NT2/D1 (cell line): ENCODE measurements at regions not wholly inside any gene's neighbourhood (a gene's known extent, or its start where the extent isn't known, plus 50 kb on each side); places are given as distances from the start of the nearest gene placed in this dataset.
"Not testable (repeated sequence)": the region's sequence is repeated elsewhere in the genome, so short reads cannot be mapped to it uniquely, and the experiment has no call there.

ENCODE experiments used
- SUZ12 ChIP-seq: IDR thresholded peaks from 2 replicates; pipeline ENCODE4 v1.6.1; 2011; ENCODE audit not compliant: insufficient read length, insufficient read depth; ENCODE audit errors: extremely low read depth
- YY1 ChIP-seq: IDR thresholded peaks from 2 replicates; pipeline ENCODE4 v1.6.1; 2011; ENCODE audit not compliant: insufficient read length, insufficient read depth
- ZNF274 ChIP-seq: IDR thresholded peaks from 2 replicates; pipeline ENCODE4 v1.6.1; 2011; ENCODE audit warnings: mild to moderate bottlenecking, low read depth, low read length

DNA sequence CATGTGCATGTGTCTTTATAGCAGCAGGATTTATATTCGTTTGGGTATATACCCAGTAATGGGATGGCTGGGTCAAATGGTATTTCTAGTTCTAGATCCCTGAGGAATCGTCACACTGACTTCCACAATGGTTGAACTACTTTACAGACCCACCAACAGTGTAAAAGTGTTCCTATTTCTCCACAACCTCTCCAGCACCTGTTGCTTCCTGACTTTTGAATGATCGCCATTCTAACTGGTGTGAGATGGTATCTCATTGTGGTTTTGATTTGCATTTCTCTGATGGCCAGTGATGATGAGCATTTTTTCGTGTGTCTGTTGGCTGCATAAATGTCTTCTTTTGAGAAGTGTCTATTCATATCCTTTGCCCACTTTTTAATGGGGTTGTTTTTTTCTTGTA lies 617.9 kb downstream of the KCTD12 start:
- not testable (repeated sequence) for TF ChIP-seq SUZ12, YY1, ZNF274
